H1 (cell line): ENCODE measurements at regions not wholly inside any gene's neighbourhood (a gene's known extent, or its start where the extent isn't known, plus 50 kb on each side); places are given as distances from the start of the nearest gene placed in this dataset.

ENCODE experiments used
- FOSL1 ChIP-seq: IDR thresholded peaks from 2 replicates; pipeline ENCODE4 v1.6.1; 2011; ENCODE audit warnings: mild to moderate bottlenecking, low read depth, low read length, moderate library complexity; ENCODE audit not compliant: insufficient read depth
- KDM4A ChIP-seq: IDR thresholded peaks from one replicate; pipeline ENCODE4 v1.7.1; 2012; ENCODE audit warnings: low read depth, mild to moderate bottlenecking, moderate library complexity, low read length, inconsistent platforms; ENCODE audit not compliant: severe bottlenecking
- SUZ12 ChIP-seq: fragments of 200-600 bp; sonication (generic); IDR thresholded peaks from 2 replicates; pipeline ENCODE4 v1.6.1; 2012; ENCODE audit warnings: mild to moderate bottlenecking, inconsistent platforms, low read length, moderate library complexity, mixed read lengths
- TF ChIP-seq, protein P1 (sequence below): fragments of 300-600 bp; sonication (generic); IDR thresholded peaks from 2 replicates; pipeline ENCODE4 v1.7.1; 2012; ENCODE audit warnings: low read length, moderate library complexity, mild to moderate bottlenecking, inconsistent platforms; ENCODE audit not compliant: insufficient replicate concordance

DNA sequence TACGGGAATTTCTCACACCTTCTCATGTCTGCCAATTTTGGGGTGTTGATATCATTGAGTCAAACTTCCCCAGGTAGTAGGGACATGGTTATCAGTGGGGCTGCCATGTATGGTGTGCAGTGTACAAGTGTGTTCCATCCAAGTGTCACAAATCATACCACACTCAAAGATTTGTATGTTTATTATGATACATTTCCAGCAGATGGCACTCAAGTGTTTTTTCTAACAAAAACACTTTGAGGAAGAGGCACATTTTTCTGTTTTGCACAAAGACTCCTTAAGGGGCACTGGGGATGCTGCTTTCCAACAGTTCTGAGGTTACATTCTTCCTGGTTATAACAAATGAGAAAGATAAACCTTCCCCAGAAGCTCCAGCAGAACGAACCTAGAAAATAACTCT is 414.5 kb downstream of the REEP3 start (continued):
- TF ChIP-seq, protein P1, sequence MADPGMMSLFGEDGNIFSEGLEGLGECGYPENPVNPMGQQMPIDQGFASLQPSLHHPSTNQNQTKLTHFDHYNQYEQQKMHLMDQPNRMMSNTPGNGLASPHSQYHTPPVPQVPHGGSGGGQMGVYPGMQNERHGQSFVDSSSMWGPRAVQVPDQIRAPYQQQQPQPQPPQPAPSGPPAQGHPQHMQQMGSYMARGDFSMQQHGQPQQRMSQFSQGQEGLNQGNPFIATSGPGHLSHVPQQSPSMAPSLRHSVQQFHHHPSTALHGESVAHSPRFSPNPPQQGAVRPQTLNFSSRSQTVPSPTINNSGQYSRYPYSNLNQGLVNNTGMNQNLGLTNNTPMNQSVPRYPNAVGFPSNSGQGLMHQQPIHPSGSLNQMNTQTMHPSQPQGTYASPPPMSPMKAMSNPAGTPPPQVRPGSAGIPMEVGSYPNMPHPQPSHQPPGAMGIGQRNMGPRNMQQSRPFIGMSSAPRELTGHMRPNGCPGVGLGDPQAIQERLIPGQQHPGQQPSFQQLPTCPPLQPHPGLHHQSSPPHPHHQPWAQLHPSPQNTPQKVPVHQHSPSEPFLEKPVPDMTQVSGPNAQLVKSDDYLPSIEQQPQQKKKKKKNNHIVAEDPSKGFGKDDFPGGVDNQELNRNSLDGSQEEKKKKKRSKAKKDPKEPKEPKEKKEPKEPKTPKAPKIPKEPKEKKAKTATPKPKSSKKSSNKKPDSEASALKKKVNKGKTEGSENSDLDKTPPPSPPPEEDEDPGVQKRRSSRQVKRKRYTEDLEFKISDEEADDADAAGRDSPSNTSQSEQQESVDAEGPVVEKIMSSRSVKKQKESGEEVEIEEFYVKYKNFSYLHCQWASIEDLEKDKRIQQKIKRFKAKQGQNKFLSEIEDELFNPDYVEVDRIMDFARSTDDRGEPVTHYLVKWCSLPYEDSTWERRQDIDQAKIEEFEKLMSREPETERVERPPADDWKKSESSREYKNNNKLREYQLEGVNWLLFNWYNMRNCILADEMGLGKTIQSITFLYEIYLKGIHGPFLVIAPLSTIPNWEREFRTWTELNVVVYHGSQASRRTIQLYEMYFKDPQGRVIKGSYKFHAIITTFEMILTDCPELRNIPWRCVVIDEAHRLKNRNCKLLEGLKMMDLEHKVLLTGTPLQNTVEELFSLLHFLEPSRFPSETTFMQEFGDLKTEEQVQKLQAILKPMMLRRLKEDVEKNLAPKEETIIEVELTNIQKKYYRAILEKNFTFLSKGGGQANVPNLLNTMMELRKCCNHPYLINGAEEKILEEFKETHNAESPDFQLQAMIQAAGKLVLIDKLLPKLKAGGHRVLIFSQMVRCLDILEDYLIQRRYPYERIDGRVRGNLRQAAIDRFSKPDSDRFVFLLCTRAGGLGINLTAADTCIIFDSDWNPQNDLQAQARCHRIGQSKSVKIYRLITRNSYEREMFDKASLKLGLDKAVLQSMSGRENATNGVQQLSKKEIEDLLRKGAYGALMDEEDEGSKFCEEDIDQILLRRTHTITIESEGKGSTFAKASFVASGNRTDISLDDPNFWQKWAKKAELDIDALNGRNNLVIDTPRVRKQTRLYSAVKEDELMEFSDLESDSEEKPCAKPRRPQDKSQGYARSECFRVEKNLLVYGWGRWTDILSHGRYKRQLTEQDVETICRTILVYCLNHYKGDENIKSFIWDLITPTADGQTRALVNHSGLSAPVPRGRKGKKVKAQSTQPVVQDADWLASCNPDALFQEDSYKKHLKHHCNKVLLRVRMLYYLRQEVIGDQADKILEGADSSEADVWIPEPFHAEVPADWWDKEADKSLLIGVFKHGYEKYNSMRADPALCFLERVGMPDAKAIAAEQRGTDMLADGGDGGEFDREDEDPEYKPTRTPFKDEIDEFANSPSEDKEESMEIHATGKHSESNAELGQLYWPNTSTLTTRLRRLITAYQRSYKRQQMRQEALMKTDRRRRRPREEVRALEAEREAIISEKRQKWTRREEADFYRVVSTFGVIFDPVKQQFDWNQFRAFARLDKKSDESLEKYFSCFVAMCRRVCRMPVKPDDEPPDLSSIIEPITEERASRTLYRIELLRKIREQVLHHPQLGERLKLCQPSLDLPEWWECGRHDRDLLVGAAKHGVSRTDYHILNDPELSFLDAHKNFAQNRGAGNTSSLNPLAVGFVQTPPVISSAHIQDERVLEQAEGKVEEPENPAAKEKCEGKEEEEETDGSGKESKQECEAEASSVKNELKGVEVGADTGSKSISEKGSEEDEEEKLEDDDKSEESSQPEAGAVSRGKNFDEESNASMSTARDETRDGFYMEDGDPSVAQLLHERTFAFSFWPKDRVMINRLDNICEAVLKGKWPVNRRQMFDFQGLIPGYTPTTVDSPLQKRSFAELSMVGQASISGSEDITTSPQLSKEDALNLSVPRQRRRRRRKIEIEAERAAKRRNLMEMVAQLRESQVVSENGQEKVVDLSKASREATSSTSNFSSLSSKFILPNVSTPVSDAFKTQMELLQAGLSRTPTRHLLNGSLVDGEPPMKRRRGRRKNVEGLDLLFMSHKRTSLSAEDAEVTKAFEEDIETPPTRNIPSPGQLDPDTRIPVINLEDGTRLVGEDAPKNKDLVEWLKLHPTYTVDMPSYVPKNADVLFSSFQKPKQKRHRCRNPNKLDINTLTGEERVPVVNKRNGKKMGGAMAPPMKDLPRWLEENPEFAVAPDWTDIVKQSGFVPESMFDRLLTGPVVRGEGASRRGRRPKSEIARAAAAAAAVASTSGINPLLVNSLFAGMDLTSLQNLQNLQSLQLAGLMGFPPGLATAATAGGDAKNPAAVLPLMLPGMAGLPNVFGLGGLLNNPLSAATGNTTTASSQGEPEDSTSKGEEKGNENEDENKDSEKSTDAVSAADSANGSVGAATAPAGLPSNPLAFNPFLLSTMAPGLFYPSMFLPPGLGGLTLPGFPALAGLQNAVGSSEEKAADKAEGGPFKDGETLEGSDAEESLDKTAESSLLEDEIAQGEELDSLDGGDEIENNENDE, result no peak
- TF ChIP-seq KDM4A (no peak), FOSL1 (no peak), SUZ12 (no peak)
